HG02885 (cell line): ENCODE measurements at regions not wholly inside any gene's neighbourhood (a gene's known extent, or its start where the extent isn't known, plus 50 kb on each side); places are given as distances from the start of the nearest gene placed in this dataset.

Experiments
- ATAC-seq: cut with Tn5 transposase; IDR thresholded peaks from one replicate; pipeline ENCODE4 v1.9.1; 2021; ENCODE audit warnings: mild to moderate bottlenecking; ENCODE audit not compliant: unreplicated experiment, poor library complexity

DNA sequence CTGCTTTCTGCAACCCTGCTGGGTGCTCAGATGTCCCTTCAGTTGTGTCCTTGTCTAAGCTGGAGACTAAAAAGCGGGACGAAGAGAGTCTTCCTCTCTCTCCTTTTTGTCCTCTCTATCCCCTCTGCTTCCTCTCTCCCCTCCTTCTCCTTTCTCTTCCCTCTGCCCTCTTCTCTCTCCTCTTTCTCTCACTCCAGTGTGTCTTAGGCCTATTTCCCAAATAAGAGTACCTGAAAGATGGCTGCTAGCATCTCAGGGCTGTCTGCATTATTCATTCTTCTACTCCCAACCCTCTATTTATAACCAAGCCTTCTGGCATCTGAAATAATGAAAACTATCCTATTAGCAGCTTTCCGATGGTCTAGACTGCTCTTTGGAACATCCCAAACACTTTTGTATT, 729.8 kb downstream of the UQCRFS1 start:
- ATAC-seq, result no peak

DNA sequence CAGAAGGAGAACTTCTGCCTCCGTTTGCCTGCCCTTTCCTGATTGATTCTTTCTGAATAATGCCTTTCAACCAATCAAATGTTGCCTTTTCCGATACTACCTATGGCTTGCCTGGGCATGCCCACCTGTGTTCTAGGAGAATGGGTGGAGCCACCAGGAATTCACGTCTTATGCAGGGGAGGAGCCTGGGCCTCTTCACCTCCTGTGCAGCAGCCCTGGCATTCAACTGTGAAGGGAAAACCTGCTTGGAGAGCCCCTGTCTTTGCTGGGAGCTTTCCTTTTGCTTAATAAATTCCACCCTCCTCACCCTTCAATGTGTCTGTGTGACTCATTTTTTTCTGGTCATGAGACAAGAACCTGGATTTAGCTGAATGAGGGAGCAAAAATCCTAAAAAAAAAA, 730.7 kb downstream of the UQCRFS1 start:
- no peak for ATAC-seq

DNA sequence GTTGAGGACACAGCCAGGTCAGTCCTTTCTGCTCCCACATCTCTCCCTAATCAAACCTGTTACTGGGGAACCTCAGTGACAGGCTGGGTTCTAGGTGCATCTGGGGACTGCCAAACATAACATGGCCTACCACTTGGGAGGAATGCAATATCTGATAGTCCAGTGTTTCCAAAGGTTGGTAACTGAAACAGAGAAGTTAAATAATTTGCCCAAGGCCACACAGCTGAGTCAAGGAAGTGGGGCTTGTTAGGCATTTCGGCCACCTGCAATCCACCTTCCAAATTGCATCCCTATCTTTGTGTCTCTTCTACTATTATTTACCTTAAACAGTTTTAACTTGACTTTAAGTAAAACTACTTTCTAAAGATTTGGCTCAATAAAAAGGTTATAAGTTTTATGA, 731.3 kb downstream of the UQCRFS1 start:
- ATAC-seq, result no peak

DNA sequence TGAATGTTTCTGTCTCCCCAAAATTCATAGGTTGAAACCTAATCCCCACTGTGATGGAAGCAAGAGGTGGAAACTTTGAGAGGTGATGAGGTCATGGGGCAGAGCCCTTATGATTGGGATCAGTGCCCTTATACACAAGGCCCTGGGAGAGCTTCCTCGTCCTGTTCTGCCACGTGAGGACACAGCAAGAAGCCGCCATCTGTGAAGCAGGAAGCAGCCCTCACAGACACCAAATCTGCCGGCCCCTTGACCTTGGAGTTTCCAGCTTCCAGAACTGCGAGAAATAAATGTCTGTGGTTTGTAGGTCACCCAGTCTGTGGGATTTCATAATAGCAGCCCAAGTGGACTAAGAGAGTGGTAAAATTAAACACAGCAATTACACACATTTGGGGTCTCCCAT, 737.4 kb downstream of the UQCRFS1 start:
- ATAC-seq, result no peak

DNA sequence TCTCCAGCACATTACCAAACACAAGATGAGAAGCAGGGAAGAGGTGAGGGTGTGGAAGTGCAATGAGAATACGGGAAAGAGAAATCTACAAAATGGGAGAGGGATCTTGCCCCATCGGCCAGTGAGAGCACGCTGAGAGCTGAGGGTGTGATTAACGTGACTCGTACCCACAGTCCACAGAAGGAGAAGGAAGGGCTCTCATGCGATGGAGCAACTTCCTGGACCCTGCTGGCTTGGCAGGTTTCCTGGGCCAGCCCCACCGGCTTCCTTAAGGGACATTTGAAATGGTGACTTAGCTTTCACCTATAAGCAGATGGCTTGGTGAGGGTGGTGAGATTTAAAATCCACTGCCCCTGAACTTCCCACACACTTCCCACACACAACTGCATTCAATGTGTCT, 740.1 kb downstream of the UQCRFS1 start:
- no peak for ATAC-seq

DNA sequence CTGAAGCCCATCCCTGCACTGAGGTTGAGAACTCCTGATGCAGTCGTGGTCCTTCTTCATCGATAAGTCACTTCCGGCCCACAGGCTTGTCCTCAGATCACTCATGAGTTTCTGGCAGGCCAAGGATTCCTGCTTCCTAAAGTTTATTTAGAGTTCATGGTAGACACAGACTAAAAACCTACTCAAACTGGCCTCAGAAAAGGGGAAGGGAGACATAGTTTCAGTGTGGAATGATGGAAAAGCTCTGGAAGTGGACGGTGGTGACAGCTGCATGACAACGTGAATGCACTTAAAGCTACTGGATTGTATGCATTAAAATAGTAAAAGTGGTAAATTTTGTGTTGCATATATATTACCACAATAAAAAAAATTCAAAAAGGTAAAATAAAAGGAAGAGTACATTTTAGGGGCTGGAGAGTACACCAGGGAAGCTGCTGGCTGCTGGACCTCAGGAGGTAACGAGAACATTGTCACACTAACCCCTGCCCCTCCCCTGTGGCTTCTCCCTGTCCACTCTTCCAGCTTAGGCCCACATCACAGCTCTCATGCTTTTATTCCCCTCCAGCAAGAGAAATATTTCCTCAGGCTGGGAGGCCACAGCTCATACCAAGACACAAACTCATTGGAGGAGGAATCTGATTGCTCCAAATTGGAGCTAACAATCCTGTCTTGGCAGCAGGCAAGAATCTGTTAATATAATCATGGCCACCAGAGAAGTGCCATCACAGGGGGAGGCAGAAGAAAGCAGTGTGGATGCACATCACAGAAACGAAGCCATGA, 741.0 kb downstream of the UQCRFS1 start:
- ATAC-seq, result no peak

DNA sequence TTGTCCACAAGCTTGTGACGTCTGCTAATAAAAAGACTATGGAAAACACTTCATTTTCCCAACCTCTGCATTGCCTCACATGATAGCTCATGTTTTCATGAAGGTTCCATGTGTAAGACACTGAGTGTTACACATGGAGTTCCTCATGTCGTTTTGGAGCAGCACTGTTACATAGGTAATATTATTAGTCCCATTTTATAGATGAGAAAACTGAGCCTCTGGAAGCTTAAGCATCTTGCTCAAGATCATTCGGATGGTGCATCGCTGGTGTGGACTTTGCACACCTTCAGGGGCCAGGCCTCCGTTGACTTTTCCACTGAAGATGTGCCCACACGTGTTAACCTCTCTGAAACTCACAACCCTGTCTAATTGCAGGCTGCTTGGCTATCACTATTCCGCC, 743.4 kb downstream of the UQCRFS1 start:
- no peak for ATAC-seq

DNA sequence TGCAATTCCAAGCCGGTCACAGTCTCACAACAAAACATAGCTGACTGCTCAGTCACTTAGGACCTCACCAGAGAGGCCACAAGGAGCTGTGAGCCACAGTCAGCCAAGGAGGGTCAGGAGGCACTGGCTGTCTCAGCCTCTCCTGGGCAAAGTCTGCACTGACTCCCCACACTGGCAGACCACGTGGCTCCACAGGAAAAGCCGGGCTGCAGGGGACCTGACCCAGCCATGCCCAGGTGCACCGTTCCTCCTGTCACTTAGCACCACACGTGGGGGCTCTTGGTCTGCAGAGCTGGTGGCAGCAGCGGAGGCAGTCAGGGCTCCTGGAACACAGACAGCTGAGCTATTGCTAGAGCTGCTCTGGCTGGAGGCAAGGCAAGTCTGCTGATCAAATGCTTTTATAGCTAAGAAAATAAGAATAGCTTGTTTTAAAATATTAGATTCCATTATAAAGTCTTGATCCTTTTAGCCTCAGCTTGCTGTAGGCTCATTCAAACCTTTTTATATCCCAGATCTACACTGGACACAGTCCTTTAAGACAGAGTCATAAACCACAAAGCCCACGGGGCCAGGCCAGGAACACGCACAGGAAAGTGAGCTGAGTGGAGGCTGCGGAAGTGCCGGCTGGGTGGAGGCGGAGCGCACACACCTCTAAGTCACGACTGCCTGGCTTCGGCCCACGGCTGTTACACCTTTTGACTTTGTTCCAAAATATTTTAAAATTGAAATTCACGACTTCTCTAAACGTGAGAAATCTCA, 744.1 kb downstream of the UQCRFS1 start:
- no peak for ATAC-seq

DNA sequence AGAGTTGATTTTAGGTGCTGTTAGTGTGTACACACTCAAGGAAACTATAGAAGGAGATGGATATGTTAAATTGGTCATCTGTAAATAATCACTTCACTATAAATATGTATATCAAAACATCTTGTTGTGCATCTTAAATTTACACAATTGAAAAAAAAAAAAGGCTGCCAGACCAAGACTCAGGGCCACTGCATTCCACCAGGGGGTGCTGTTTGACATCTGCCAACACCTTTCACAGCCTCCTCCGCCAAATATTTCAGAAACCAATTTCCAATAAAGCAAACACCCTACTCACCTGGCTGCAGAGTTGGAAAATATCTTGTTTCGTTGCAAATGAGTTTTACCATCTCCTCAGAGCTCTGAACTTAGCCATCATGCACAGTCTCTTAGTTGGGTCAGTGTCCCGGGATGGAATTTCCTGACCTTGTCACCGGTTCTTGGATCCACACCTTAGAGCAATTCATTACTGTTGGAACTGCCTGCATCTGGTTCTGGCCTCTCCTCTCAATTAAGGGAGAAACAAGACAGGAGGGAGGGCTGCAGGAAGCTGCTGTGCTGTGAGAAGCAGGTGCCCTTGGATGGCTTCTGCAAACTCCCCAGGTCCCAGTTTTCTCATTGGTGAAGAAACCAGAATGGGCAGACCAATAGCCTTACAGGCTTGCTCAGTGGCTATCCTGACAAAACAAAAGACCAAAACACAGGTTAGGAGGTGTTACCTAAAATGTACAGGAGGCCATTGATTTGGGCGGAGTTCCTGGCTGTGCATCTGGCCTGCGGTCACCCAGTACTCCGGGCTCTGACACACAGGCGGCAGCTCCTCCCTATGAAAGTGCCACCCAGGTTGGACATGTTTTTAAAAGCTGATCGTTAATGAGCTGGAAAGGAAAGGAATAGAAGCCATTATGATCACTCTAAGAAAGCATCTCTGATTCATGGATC, 746.6 kb downstream of the UQCRFS1 start:
- ATAC-seq, result no peak

DNA sequence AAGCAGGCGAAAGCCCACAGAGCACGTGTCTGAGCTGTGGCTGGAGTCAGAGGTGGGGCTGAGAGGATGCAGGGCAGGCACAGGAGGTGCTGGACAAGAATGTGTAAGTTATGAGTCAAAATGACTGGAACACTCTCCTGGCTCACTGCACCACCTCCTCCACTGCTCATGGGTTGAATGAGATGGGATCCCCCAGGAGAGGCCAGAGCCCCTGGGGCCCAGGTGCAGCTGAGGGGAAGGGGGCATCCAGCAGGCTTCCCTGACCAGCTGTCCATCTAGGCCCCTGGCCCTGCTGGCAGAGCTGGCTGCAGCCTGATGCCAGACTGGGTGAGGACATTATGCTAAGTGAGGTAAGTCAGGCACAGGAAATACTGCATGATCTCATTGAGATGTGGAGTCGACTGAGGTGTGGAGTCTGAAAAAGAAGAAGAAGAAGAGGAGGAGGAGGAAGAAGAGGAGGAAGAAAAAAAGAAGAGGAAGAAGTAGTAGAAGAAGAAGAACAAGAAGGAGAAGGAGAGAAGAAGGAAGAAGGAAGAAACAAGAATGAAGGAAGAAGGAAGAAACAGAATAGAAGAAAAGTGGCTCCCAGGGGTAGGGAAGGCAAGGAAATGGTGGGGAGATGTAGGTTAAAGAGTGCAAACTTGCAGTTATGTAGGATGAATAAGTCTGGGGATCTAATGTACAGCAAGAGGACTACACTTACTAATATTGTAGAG, 747.4 kb downstream of the UQCRFS1 start:
- ATAC-seq, result no peak

DNA sequence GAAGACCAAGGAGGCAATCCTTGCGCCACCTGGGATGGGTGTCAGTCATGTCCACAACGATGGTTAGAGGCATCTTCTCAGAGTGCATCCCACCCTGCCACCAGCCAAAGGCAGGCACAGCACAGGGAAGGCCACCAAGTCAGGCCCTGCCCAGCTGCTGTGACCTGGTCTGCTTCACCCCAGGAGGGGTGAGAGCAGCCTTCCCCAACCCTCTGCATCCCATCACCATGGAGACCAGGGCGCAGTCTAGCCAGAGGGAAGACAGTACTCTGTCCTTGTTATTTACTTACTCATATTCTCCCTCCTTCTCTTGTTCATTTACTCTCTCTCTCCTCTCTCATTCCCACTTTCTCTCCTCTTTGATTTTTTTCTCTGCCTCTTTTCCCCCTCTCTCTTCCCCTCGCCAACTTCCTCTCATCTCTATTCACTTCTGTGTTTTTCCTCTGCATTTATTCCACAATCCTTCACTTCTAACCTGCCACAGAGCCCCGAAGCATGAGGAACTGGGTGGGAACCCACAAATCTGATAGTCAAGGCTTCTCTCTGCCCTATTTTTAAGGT, 749.4 kb downstream of the UQCRFS1 start:
- no peak for ATAC-seq

DNA sequence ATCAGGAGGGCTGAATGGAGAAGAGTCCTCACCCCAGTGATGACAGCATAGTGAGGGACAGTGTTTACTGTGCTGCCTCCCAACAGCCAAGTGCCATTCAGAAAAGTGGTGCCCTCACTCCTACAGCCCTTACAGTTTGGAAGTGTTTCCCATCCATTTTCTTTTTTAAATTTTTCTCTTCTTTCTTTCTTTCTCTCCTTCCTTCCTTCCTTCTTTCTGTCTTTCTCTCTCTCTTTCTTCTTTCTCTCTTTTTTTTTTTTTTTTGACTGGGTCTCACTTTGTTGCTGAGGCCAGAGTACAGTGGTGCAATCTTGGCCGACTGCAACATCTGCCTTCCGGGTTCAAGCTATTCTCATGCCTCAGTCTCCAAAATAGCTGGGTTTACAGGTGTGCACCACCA, 755.3 kb downstream of the UQCRFS1 start:
- no peak for ATAC-seq

DNA sequence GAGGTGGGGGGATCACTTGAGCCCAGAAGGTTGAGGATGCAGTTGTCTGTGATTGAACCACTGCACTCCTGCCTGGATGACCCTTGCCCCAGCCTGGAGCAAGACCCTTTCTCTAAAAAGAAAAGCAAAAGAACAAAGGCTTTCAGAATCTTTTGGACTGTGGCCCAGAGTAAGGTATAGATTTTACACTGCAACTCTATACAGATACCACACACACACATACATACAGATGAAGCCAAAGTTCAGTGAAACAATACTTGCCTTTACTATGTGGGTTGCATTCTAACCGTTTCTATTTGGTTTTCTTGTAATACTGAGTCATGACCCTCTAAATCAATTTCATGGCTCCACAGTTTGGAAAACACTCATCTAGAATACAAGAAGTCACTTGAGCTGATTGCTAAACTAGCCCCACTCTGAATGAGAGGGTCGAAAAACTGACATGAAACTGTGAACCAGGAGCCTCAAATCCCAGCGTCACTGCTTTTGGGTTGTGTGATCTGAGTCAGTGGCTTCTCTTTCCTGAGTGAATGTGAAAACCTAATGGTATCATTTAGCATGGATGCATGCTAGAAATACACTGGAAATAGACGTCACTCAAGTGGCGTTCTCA, 756.1 kb downstream of the UQCRFS1 start:
- no peak for ATAC-seq

DNA sequence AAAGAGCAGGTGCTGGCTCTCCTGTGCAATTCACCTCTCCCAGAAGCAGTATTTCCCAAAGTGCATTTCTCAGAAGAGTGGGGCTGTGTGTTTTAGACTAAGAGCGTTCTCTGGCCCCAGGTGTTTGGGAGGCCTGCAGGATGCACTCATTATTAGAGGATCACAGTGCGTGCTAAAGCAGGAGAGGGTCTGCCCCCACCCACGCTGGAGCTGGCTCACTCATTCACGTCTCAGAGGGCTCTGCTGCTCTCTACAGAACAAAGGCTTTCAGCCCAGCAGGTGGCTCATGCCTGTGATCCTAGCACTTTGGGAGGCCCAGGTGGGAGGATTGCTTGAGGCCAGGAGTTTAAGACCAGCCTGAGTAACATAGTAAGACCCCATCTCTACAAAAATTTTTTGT, 756.7 kb downstream of the UQCRFS1 start:
- ATAC-seq, result no peak

DNA sequence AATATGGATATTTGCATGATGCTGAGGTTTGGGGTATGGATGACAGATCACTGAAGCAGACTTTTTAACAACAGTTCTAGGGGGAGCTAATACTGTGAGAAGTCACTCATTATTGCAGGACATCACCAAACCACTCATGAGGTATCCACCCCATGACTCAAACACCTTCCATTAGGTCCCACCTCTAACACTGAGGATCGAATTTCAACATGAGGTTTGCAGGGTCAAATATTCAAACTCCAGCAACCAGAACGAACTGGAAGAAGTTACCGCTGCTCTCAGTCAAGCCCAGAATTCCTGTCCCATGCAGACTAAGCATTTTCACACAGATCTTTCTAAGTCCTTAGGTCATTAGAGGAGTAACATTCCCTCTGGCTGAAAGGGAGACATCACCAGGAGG, 758.9 kb downstream of the UQCRFS1 start:
- no peak for ATAC-seq

DNA sequence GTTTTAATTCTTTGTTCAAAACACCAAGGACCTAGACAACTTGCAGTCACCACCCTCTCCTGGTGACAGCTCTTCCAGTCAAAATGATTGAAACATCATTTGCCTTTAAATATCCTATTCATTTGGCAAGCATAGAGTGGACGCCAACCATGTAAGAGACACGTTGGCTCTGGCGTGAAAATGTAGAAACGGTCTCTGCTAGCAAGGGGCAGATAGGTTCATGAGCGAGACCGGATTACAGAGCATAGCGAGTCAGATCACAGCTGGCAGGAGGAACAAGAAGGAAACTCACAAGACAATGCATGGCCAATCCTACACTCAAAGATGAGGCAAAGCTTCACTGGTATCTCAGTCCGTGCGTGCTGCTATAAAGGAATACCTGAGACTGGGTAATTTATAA, 759.5 kb downstream of the UQCRFS1 start:
- ATAC-seq, result no peak

DNA sequence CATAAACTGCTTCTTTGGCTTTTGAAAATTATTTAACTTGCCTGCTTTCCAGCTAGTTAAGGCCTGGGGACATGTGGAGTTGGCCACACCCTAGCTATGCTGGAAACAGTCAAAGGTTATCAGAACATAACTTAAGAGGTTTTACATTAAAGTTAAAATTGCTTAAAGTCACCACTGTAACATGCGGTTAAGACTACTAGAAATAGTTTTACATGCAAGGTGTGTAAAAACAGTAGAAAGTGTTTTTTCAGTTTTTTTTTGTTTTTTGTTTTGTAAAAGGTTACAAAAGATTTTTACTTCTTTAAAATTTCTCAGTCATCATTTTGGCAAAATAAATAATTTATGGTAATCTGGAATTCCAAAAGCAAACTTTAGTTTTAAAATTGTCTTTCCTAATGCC, 763.1 kb downstream of the UQCRFS1 start:
- no peak for ATAC-seq

DNA sequence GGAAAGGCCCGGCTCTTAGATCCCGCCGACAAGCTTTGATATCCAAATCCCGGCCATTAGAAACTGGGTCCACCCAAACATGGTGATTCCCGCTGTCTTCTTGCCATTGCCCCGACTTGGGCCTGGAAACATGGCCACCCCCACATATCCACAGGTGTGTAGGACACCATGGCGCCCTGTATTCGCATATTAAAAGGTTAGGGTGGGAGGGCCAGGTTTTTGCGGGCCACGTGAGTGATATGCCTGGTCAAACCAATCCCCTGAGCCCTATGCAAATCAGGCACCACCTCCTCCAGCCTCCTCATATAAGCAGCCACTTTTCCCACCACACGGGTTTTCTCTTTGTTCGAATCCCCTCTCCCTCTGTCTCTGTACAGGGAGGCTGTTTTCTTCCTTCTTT, 766.4 kb downstream of the UQCRFS1 start:
- no peak for ATAC-seq

DNA sequence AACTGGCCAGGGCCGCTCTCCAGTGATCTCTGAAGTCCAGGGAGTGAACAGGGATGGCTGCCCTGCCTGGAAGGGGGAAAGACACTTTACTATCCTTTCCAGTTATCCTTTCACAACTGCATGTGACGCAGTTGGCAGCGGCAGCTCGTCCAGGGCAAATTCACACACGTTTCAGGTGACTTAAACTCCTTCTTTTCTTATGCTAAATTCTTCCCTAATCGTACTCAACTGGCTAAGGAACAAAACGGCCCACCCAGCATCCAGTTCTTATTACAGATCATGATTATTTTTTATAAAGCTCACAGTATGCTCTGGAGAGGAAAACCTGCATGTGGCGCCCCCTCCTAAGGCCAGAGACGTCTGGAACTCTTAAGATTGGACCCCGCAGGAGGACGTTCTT, 767.1 kb downstream of the UQCRFS1 start:
- ATAC-seq, result no peak

DNA sequence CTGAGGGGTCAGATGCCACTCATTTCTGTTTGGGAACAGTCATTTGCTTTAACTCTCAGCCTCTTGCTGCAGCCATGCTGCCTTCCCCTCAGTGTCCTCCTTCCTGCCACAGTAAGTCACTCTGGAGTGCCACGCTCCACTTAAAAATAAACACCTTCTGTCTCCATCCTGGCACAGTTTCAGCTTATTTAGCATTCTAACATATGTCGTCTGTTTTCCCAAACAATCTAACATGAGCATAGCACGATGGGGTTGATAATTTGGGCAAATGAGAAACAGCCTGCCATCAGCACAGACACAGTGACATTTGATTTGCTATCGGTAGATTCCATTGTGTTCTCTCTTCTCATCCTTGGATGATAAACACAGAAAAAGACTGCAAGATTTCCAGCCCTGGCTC, 768.6 kb downstream of the UQCRFS1 start:
- no peak for ATAC-seq
